ENCODE measurements at regions not wholly inside any gene's neighbourhood (a gene's known extent, or its start where the extent isn't known, plus 50 kb on each side); places are given as distances from the start of the nearest gene placed in this dataset.
A peak's percentile ranks its signal among the peaks of the same experiment; 100 is the strongest.

DNA sequence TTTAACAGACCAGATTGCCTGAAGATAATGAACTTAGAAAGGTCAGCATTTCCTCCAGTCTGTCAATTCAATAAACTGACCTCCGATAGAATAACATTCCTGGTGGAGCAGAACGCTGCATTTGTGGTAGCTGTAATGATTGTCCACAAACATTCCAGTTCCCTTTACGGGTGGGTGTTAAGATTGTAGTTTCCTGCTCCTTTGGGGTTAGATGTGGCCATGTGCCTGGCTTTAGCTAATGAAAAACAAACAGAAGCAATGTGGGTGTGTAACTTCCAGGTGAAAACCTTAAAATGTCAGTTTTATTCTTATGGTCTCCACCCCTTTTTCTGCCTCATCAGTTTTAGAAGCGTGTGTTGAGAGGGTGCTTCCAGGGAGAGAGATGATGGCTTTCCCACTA lies 217.3 kb upstream of the CRY1 start:
- no peaks in the 10 kb centered on the region for H3K4me1 Mint-ChIP-seq

DNA sequence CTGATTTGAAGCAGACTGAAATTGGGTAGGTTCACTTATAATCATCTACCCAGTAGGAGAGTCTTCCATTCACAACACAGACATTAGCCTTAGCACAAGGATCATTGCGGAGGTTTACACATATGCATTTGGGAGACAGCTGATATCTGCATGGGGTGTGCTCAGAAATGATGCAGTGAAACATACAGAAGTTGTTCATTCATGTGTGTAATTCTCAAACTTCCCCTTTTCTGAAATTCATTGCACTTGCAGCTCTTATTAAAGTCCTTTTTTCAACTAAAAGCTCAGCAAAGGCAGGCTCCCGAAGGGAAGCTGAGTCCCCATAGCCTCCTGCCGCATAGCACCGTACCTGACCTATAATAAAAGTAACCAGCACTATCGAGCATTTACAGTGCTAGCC lies 218.3 kb upstream of the CRY1 start:
- Mint-ChIP-seq H3K27ac (no peak overlapping the region), H3K36me3 (ENCODE audit: low read depth) (no peaks in the 10 kb centered on the region), H3K4me1 (no peaks in the 10 kb centered on the region), H3K4me3 (no peak overlapping the region), H3K9me3 (no peaks in the 10 kb centered on the region), H3K27me3 (ENCODE audit: low read depth) (peaks cover 76% of the 10 kb centered on the region)
- TF ChIP-seq, protein P1, sequence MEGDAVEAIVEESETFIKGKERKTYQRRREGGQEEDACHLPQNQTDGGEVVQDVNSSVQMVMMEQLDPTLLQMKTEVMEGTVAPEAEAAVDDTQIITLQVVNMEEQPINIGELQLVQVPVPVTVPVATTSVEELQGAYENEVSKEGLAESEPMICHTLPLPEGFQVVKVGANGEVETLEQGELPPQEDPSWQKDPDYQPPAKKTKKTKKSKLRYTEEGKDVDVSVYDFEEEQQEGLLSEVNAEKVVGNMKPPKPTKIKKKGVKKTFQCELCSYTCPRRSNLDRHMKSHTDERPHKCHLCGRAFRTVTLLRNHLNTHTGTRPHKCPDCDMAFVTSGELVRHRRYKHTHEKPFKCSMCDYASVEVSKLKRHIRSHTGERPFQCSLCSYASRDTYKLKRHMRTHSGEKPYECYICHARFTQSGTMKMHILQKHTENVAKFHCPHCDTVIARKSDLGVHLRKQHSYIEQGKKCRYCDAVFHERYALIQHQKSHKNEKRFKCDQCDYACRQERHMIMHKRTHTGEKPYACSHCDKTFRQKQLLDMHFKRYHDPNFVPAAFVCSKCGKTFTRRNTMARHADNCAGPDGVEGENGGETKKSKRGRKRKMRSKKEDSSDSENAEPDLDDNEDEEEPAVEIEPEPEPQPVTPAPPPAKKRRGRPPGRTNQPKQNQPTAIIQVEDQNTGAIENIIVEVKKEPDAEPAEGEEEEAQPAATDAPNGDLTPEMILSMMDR (IDR thresholded peaks at IDR 0.05; ENCODE audit: unreplicated experiment in 3 of 3), result no peak

More for the DNA sequence above, 217.3 kb upstream of the CRY1 start:
- peaks cover 75% of the 10 kb centered on the region for H3K27me3 Mint-ChIP-seq (ENCODE audit: low read depth)
- H3K36me3 Mint-ChIP-seq (ENCODE audit: low read depth), result no peaks in the 10 kb centered on the region
- H3K9me3 Mint-ChIP-seq, result no peaks in the 10 kb centered on the region
- TF ChIP-seq, protein P1 (IDR thresholded peaks at IDR 0.05; ENCODE audit: unreplicated experiment in 3 of 3), result no peak
- H3K27ac Mint-ChIP-seq, result peak overlapping the region in 1 of 3 experiments; percentile 60
- no peak overlapping the region for H3K4me3 Mint-ChIP-seq

DNA sequence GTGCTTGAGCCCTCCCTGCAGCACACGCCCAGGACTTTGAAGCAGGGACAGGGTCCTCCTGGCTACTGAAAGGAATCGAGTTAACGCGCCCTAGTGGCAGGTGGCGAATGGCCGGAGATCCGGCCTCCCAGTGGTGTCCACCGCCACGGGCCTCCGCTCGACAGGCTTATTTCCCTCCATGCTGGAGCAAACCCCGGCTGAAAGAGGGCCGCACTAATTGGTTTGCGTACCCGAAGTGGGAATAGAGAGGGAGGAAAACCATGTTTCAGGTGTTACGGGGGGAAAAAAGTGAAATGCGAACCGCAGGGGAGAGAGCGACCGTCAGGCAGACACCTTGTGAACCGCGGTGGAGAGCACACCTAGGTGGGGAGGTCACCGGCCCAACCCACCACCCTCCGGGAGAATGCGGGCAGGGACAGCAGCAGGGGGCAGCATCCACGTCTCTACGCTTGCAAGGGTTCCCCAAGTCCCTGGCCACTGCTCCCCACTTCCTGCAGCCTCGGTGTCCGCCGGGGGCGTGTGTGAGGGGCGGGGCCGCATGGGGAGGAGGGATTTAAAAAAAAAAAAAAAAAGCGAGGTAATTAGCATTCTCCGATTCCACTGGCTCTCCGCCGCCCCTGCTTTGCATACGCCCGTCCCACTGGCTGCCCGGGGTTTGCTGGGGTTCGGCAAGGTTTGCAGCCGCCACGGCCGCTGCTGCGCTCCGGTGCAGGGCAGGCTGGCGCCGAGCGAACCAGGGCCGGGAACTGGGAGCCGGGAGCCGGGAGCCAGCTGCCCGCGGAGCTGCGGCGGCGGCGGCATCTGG lies 224.6 kb upstream of the CRY1 start:
- Mint-ChIP-seq H3K4me3 (peak overlapping the region; percentile 89 to 96 (median 90)), H3K4me1 (peaks cover 16% of the 10 kb centered on the region), H3K27ac (peak overlapping the region in 1 of 3 experiments; percentile 67), H3K27me3 (ENCODE audit: low read depth) (peaks cover 95% of the 10 kb centered on the region), H3K36me3 (ENCODE audit: low read depth) (no peaks in the 10 kb centered on the region), H3K9me3 (no peaks in the 10 kb centered on the region)
- TF ChIP-seq, protein P1 (IDR thresholded peaks at IDR 0.05; ENCODE audit: unreplicated experiment in 3 of 3), result peak; percentile 13 to 44 (median 25)

DNA sequence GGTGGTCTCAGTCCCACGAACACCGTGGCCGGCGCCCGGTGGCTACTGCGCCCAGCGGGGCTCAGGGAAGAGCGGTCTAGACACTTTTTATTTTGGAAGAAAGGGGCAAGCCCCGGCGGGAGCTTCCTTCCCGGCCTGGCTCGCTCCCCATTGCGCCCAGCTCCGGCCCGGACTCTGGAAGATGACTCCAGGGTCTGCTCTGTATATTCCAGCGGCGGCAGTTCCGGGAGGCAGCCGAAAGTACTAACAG lies 225.1 kb upstream of the CRY1 start:
- peak overlapping the region; percentile 85 to 96 (median 89) for H3K4me3 Mint-ChIP-seq
- no peaks in the 10 kb centered on the region for H3K9me3 Mint-ChIP-seq
- no peak overlapping the region for H3K27ac Mint-ChIP-seq
- no peaks in the 10 kb centered on the region for H3K36me3 Mint-ChIP-seq (ENCODE audit: low read depth)
- peaks cover 95% of the 10 kb centered on the region for H3K27me3 Mint-ChIP-seq (ENCODE audit: low read depth)
- TF ChIP-seq, protein P1 (IDR thresholded peaks at IDR 0.05; ENCODE audit: unreplicated experiment in 3 of 3), result no peak
- peaks cover 16% of the 10 kb centered on the region for H3K4me1 Mint-ChIP-seq

DNA sequence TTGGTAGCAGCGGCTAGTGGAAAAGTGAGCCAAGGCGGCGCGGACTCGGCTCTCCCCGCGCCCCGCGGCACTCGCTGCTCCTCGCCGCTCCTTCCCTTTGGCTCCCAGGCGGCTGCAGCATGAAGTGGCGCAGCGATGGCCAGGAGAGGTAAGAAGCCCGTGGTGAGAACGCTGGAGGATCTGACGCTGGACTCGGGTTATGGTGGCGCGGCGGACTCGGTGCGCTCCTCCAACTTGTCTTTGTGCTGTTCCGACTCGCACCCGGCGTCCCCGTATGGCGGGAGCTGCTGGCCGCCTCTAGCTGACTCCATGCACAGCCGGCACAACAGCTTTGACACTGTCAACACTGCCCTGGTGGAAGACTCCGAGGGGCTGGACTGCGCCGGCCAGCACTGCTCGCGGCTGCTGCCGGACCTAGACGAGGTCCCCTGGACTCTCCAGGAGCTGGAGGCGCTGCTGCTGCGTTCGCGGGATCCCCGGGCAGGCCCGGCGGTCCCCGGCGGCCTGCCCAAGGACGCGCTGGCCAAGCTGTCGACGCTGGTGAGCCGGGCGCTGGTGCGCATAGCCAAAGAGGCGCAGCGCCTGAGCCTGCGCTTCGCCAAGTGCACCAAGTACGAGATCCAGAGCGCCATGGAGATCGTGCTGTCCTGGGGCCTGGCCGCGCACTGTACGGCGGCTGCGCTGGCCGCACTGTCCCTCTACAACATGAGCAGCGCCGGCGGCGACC lies 225.6 kb upstream of the CRY1 start:
- H3K4me3 Mint-ChIP-seq, result peak overlapping the region; percentile 85 to 96 (median 89)
- no peak overlapping the region for H3K27ac Mint-ChIP-seq
- H3K4me1 Mint-ChIP-seq, result peaks cover 16% of the 10 kb centered on the region
- no peaks in the 10 kb centered on the region for H3K9me3 Mint-ChIP-seq
- no peaks in the 10 kb centered on the region for H3K36me3 Mint-ChIP-seq (ENCODE audit: low read depth)
- TF ChIP-seq, protein P1 (IDR thresholded peaks at IDR 0.05; ENCODE audit: unreplicated experiment in 3 of 3), result no peak
- H3K27me3 Mint-ChIP-seq (ENCODE audit: low read depth), result peaks cover 95% of the 10 kb centered on the region
